ENCODE measurements at regions not wholly inside any gene's neighbourhood (a gene's known extent, or its start where the extent isn't known, plus 50 kb on each side); places are given as distances from the start of the nearest gene placed in this dataset.
"Not testable (repeated sequence)": the region's sequence is repeated elsewhere in the genome, so short reads cannot be mapped to it uniquely, and the experiment has no call there.

- no peak for TF ChIP-seq CTCF (IDR thresholded peaks at IDR 0.05; ENCODE audit: extremely low read depth, missing control alignments)
- DNase-seq (ENCODE audit: low spot score): no peak
Observed at GRCh38 chr3:178202194-178202593, 334.0 kb upstream of the KCNMB2 start.

- no peak for TF ChIP-seq CTCF (IDR thresholded peaks at IDR 0.05; ENCODE audit: extremely low read depth, missing control alignments)
- DNase-seq (ENCODE audit: low spot score): no peak
Observed at GRCh38 chr3:178203165-178203564, 333.1 kb upstream of the KCNMB2 start.

- DNase-seq (ENCODE audit: low spot score): no peak
Observed at GRCh38 chr3:178203650-178204049, 332.6 kb upstream of the KCNMB2 start.

GRCh38 chr3:178205740-178206139 is 330.5 kb upstream of the KCNMB2 start:
- no peak for DNase-seq (ENCODE audit: low spot score)
- no peak for TF ChIP-seq CTCF (IDR thresholded peaks at IDR 0.05; ENCODE audit: extremely low read depth, missing control alignments)

More at GRCh38 chr3:178203650-178204049, 332.6 kb upstream of the KCNMB2 start:
- no peak for TF ChIP-seq CTCF (IDR thresholded peaks at IDR 0.05; ENCODE audit: extremely low read depth, missing control alignments)

- no peak for DNase-seq (ENCODE audit: low spot score)
- no peak for TF ChIP-seq CTCF (IDR thresholded peaks at IDR 0.05; ENCODE audit: extremely low read depth, missing control alignments)
Observed at GRCh38 chr3:178206521-178206920, 329.7 kb upstream of the KCNMB2 start.

GRCh38 chr3:178207161-178207560 is 329.1 kb upstream of the KCNMB2 start:
- not testable (repeated sequence) for DNase-seq (ENCODE audit: low spot score)

- not testable (repeated sequence) for DNase-seq (ENCODE audit: low spot score)
Observed at GRCh38 chr3:178207627-178208026, 328.6 kb upstream of the KCNMB2 start.

GRCh38 chr3:178209116-178209515 is 327.1 kb upstream of the KCNMB2 start:
- DNase-seq (ENCODE audit: low spot score): not testable (repeated sequence)

GRCh38 chr3:178209618-178210017 is 326.6 kb upstream of the KCNMB2 start:
- not testable (repeated sequence) for DNase-seq (ENCODE audit: low spot score)

- DNase-seq (ENCODE audit: low spot score): not testable (repeated sequence)
Observed at GRCh38 chr3:178211086-178211485, 325.1 kb upstream of the KCNMB2 start.
